HCT116 (cell line): ENCODE measurements at regions not wholly inside any gene's neighbourhood (a gene's known extent, or its start where the extent isn't known, plus 50 kb on each side); places are given as distances from the start of the nearest gene placed in this dataset.

Experiments used
- ATAC-seq: fragments of 200-7000 bp; cut with Tn5 transposase; 2 replicates; pipeline ENCODE4 v1.9.1; 2020; ENCODE audit warnings: mild to moderate bottlenecking, moderate library complexity
- BruUV-seq: library from RNA; stranded (reverse); fragments of 400-500 nt; replicated peaks from 2 replicates; lab custom pipeline; 2021; lab: Mats Ljungman, UMichigan
- CTCF ChIA-PET: fragments of 300-600 bp; sonication (Branson Sonifier 250); formaldehyde crosslinking; loops from one replicate; lab custom pipeline; 2021; ENCODE audit warnings: antibody characterized with exemption; lab: Charles Lee
- POLR2A ChIA-PET: fragments of 300-600, 350-600 bp; sonication (Branson Sonifier 250); formaldehyde crosslinking; loops from one replicate; lab custom pipeline; 2021; ENCODE audit warnings: antibody characterized with exemption; lab: Charles Lee
- RAD21 ChIA-PET, 2 experiments: fragments of 300-600 bp; sonication (Branson Sonifier 250); formaldehyde crosslinking; loops; one replicate each; lab custom pipeline; 2023; ENCODE audit warnings: low total read pairs in 2 of 2; ENCODE audit not compliant: uncharacterized antibody in 2 of 2, unreplicated experiment in 2 of 2, low non-redundant PET in 1 of 2; lab: Charles Lee
- DNase-seq: peaks from one replicate; pipeline ENCODE4 v3.0.0-alpha.2; 2010; ENCODE audit warnings: low read depth, low spot score
- H2AFZ ChIP-seq: fragments of 200-600 bp; shearing (Covaris generic), sonication (generic); 2 replicates; pipeline ENCODE4 v1.6.1; 2017; ENCODE audit warnings: low read depth, mixed run types, mixed read lengths, antibody characterized with exemption, low read length; ENCODE audit not compliant: poor library complexity, severe bottlenecking
- H3K27ac ChIP-seq: 2 replicates; pipeline ENCODE4 v1.5.1; 2012; ENCODE audit warnings: low read depth, low read length
- H3K27me3 ChIP-seq: fragments of 200-600 bp; sonication (generic); 2 replicates; pipeline ENCODE4 v1.6.1; 2016; ENCODE audit warnings: mixed run types, low read length, mixed read lengths; ENCODE audit not compliant: insufficient read depth
- H3K36me3 ChIP-seq, 2 experiments: fragments of 200-500 bp in 1 of 2; fragments of 200-600 bp in 1 of 2; sonication (Bioruptor generic) in 1 of 2; sonication (generic) in 1 of 2; 2 replicates each; pipeline versions ENCODE4 v1.5.1 to v1.6.1; 2014 to 2016; ENCODE audit warnings: low read length in 2 of 2, inconsistent platforms in 1 of 2, mixed read lengths in 1 of 2, mixed run types in 1 of 2; ENCODE audit not compliant: insufficient read depth in 2 of 2, control insufficient read depth in 1 of 2
- H3K4me1 ChIP-seq, 2 experiments: fragments of 200-600 bp in 1 of 2; sonication (generic) in 1 of 2; 2 replicates each; pipeline versions ENCODE4 v1.5.1 to v1.6.1; 2012 to 2017; ENCODE audit warnings: low read length in 2 of 2, inconsistent platforms in 1 of 2, mild to moderate bottlenecking in 1 of 2, mixed read lengths in 1 of 2, mixed run types in 1 of 2, moderate library complexity in 1 of 2; ENCODE audit not compliant: insufficient read depth in 2 of 2, control insufficient read depth in 1 of 2
- H3K4me2 ChIP-seq: fragments of 200-600 bp; sonication (generic); 2 replicates; pipeline ENCODE4 v1.6.1; 2017; ENCODE audit warnings: mixed run types, low read length, mixed read lengths
- H3K4me3 ChIP-seq, 2 experiments: fragments of 200-600 bp in 1 of 2; sonication (generic) in 1 of 2; replicated peaks in 1 of 2; 2 replicates each; pipeline ENCODE4 v1.5.1; 2011 to 2016; ENCODE audit warnings: low read length in 2 of 2, control low read depth in 1 of 2, low read depth in 1 of 2, mild to moderate bottlenecking in 1 of 2, mixed read lengths in 1 of 2, mixed run types in 1 of 2
- H3K79me2 ChIP-seq: fragments of 200-600 bp; sonication (generic); 2 replicates; pipeline ENCODE4 v1.6.1; 2017; ENCODE audit warnings: mild to moderate bottlenecking, mixed run types, low read length, moderate library complexity, mixed read lengths; ENCODE audit not compliant: insufficient read depth
- H3K9ac ChIP-seq: fragments of 200-600 bp; sonication (generic); 2 replicates; pipeline ENCODE4 v1.6.1; 2016; ENCODE audit warnings: low read length, mixed read lengths
- H3K9me2 ChIP-seq: fragments of 200-600 bp; sonication (generic), shearing (Covaris generic); 2 replicates; pipeline ENCODE4 v1.6.1; 2017; ENCODE audit warnings: mixed run types, mild to moderate bottlenecking, moderate library complexity; ENCODE audit not compliant: insufficient read depth
- H3K9me3 ChIP-seq, 2 experiments: fragments of 200-500 bp in 1 of 2; fragments of 200-600 bp in 1 of 2; sonication (Bioruptor generic) in 1 of 2; sonication (generic) in 1 of 2; 2 replicates each; pipeline ENCODE4 v1.6.1; 2014 to 2017; ENCODE audit warnings: low read length in 2 of 2, mixed read lengths in 2 of 2, inconsistent platforms in 1 of 2, low read depth in 1 of 2, mild to moderate bottlenecking in 1 of 2, mixed run types in 1 of 2, moderate library complexity in 1 of 2; ENCODE audit not compliant: control insufficient read depth in 1 of 2, insufficient read depth in 1 of 2
- H4K20me1 ChIP-seq: fragments of 200-600 bp; sonication (generic), shearing (Covaris generic); 2 replicates; pipeline ENCODE4 v1.6.1; 2017; ENCODE audit warnings: mixed run types, mild to moderate bottlenecking, moderate library complexity; ENCODE audit not compliant: insufficient read depth
- CEBPB ChIP-seq: IDR thresholded peaks from 2 replicates; pipeline ENCODE4 v1.6.1; 2012; ENCODE audit warnings: low read depth
- EZH2phosphoT487 ChIP-seq: fragments of 200-600 bp; IDR thresholded peaks from 2 replicates; pipeline ENCODE4 v1.6.1; 2018; ENCODE audit warnings: antibody characterized with exemption, borderline replicate concordance
- RAD21 ChIP-seq: IDR thresholded peaks from 2 replicates; pipeline ENCODE4 v1.6.1; 2012; ENCODE audit warnings: low read depth, mild to moderate bottlenecking
- ZFX ChIP-seq: fragments of 450-650 bp; IDR thresholded peaks from 2 replicates; pipeline ENCODE4 v1.6.1; 2017
- intact Hi-C: fragments of 100-400 bp; cut with micrococcal nuclease; formaldehyde crosslinking; loops from 2 replicates; pipeline ENCODE4 v1.10.0; 2022
- TF ChIP-seq, protein P1 (sequence below): IDR thresholded peaks from 2 replicates; pipeline ENCODE4 v1.6.1; 2011; ENCODE audit warnings: mild to moderate bottlenecking, low read length, moderate library complexity; ENCODE audit not compliant: insufficient replicate concordance; ENCODE audit errors: extremely low read depth
- TF ChIP-seq, protein P2 (sequence below): IDR thresholded peaks from 2 replicates; pipeline ENCODE4 v1.6.1; 2012

DNA sequence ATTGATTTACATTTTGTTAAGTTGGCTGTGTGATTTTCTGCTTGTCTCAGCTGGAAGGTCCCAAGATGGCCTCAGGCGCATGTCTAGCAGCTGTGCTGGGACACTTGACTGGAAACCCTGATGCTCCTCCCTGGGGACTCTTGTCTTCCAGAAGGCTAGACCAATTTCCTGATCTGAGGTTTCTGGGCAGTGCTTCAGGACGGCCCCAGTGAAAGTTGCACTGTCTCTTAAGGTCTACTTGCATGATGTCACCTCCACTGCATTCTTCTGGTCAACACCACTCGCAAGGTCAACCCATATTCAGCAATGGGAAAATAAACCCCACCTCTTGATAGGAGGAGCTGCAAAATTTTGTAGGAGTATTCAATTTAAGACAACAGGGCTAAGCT, 116.0 kb downstream of the SALL1 start:
- BruUV-seq: no TSS peak
- Histone ChIP-seq H2AFZ (no peak overlapping the region), H3K9me3 (no peaks in the 10 kb centered on the region), H3K27me3 (peaks cover 14% of the 10 kb centered on the region), H3K9me2 (no peaks in the 10 kb centered on the region), H3K4me2 (no peak overlapping the region), H3K27ac (no peak overlapping the region), H3K36me3 (no peaks in the 10 kb centered on the region), H3K9ac (no peak overlapping the region), H4K20me1 (no peaks in the 10 kb centered on the region), H3K79me2 (no peaks in the 10 kb centered on the region), H3K4me3 (no peak overlapping the region), H3K4me1 (no peaks in the 10 kb centered on the region)
- POLR2A ChIA-PET: no interaction called here
- RAD21 ChIA-PET: no interaction called here
- CTCF ChIA-PET: no interaction called here
- intact Hi-C loops: no loop called here
- TF ChIP-seq EZH2phosphoT487: no peak
- no peak for TF ChIP-seq ZFX
- no peak for DNase-seq
- no peak for ATAC-seq

DNA sequence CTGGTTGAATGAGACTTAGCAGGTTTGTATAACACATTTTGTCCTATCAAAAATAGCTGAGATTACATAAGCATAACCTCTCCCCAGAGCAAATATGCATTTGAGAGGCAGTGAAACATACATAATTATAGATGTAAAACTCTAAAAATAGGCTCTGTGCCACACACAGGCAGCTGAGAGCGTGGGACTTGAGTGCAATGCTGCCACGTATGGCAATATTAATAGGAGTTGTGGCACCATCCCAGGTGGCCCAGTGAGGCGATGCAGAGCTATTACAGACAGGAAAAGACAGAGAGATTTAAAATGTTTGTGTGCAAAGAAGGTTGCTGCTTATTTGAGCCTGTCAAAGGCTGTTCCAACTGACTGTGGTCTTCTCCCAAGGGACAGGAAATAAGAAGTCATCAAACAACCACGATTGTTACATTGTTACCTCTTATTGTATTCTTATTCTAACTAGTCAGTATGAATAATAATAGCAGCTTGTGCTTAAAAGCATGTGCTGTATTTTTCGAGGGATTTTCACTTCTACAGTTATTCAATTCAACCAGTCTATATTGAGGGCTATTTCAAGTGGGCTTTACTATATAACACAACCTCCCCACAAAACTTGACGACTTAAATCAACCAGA, 116.5 kb downstream of the SALL1 start:
- Histone ChIP-seq H4K20me1 (no peaks in the 10 kb centered on the region), H3K4me3 (no peak overlapping the region), H3K4me1 (no peaks in the 10 kb centered on the region), H3K9me3 (no peaks in the 10 kb centered on the region), H3K9me2 (no peaks in the 10 kb centered on the region), H3K27ac (no peak overlapping the region), H3K27me3 (peaks cover 14% of the 10 kb centered on the region), H3K79me2 (no peaks in the 10 kb centered on the region), H3K36me3 (no peaks in the 10 kb centered on the region), H3K4me2 (no peak overlapping the region), H3K9ac (no peak overlapping the region), H2AFZ (no peak overlapping the region)
- ATAC-seq (no peak), DNase-seq (no peak)
- ChIA-PET POLR2A (no interaction called here), RAD21 (no interaction called here), CTCF (no interaction called here)
- intact Hi-C loops: no loop called here
- TF ChIP-seq CEBPB (no peak), RAD21 (no peak)
- TF ChIP-seq, protein P1, sequence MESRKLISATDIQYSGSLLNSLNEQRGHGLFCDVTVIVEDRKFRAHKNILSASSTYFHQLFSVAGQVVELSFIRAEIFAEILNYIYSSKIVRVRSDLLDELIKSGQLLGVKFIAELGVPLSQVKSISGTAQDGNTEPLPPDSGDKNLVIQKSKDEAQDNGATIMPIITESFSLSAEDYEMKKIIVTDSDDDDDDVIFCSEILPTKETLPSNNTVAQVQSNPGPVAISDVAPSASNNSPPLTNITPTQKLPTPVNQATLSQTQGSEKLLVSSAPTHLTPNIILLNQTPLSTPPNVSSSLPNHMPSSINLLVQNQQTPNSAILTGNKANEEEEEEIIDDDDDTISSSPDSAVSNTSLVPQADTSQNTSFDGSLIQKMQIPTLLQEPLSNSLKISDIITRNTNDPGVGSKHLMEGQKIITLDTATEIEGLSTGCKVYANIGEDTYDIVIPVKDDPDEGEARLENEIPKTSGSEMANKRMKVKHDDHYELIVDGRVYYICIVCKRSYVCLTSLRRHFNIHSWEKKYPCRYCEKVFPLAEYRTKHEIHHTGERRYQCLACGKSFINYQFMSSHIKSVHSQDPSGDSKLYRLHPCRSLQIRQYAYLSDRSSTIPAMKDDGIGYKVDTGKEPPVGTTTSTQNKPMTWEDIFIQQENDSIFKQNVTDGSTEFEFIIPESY: no peak
- TF ChIP-seq, protein P2, sequence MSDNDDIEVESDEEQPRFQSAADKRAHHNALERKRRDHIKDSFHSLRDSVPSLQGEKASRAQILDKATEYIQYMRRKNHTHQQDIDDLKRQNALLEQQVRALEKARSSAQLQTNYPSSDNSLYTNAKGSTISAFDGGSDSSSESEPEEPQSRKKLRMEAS: no peak
- no TSS peak for BruUV-seq
